Fibroblast of the aortic adventitia (primary cell): ENCODE measurements at regions not wholly inside any gene's neighbourhood (a gene's known extent, or its start where the extent isn't known, plus 50 kb on each side); places are given as distances from the start of the nearest gene placed in this dataset.

ENCODE experiments used
- DNase-seq: peaks from one replicate; pipeline ENCODE4 v3.0.0-alpha.2; 2010; ENCODE audit warnings: low read depth
- H3K4me3 ChIP-seq: 2 replicates; pipeline ENCODE4 v1.5.1; 2011; ENCODE audit warnings: low read depth, mild to moderate bottlenecking, control low read depth, low read length, moderate library complexity
- TF ChIP-seq, protein P1 (sequence below): IDR thresholded peaks from 2 replicates; pipeline ENCODE4 v1.5.1; 2011; ENCODE audit warnings: mild to moderate bottlenecking, low read length, control low read depth, inconsistent platforms; ENCODE audit not compliant: insufficient read depth

GRCh38 chr20:41932431-41932830 is 314.3 kb upstream of the CHD6 start:
- no peak overlapping the region for H3K4me3 ChIP-seq
- TF ChIP-seq, protein P1, sequence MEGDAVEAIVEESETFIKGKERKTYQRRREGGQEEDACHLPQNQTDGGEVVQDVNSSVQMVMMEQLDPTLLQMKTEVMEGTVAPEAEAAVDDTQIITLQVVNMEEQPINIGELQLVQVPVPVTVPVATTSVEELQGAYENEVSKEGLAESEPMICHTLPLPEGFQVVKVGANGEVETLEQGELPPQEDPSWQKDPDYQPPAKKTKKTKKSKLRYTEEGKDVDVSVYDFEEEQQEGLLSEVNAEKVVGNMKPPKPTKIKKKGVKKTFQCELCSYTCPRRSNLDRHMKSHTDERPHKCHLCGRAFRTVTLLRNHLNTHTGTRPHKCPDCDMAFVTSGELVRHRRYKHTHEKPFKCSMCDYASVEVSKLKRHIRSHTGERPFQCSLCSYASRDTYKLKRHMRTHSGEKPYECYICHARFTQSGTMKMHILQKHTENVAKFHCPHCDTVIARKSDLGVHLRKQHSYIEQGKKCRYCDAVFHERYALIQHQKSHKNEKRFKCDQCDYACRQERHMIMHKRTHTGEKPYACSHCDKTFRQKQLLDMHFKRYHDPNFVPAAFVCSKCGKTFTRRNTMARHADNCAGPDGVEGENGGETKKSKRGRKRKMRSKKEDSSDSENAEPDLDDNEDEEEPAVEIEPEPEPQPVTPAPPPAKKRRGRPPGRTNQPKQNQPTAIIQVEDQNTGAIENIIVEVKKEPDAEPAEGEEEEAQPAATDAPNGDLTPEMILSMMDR = no peak
- no peak for DNase-seq

GRCh38 chr20:41927655-41928054 is 309.5 kb upstream of the CHD6 start:
- no peak for DNase-seq
- no peak overlapping the region for H3K4me3 ChIP-seq
- TF ChIP-seq, protein P1 = no peak

DNA sequence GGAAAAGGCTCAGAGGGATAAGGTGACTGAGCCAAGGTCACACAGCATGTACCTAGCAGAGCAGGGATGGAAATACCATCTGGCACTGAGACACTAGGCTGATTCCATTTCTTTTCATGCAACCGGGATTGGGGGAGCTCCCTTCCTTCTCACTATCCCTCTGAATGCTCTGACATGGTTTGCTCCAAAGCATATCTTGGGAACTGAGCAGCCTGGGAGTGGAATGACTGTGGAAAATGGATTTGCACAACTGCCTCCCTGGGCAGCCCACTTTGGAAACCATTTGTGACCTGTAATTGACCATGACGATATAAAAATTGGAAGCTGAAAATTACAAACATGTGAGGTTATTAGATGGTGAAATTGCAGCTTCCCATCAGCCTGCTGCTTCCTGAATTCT is 309.0 kb upstream of the CHD6 start:
- TF ChIP-seq, protein P1 = no peak
- H3K4me3 ChIP-seq = no peak overlapping the region
- no peak for DNase-seq

- H3K4me3 ChIP-seq = no peak overlapping the region
- no peak for DNase-seq
- TF ChIP-seq, protein P1 = no peak
These were observed 307.3 kb upstream of the CHD6 start for GRCh38 chr20:41925476-41925875.

- TF ChIP-seq, protein P1 = no peak
- no peak for DNase-seq
- H3K4me3 ChIP-seq = no peak overlapping the region
These were observed 305.4 kb upstream of the CHD6 start for GRCh38 chr20:41923624-41924023.

GRCh38 chr20:41913146-41913545 is 295.0 kb upstream of the CHD6 start:
- no peak for DNase-seq
- TF ChIP-seq, protein P1 = no peak
- H3K4me3 ChIP-seq = no peak overlapping the region

- DNase-seq = no peak
- H3K4me3 ChIP-seq = no peak overlapping the region
- TF ChIP-seq, protein P1 = no peak
These were observed 292.4 kb upstream of the CHD6 start for GRCh38 chr20:41910558-41910957.
